Adrenal gland (tissue), 9 donors: ENCODE measurements at regions not wholly inside any gene's neighbourhood (a gene's known extent, or its start where the extent isn't known, plus 50 kb on each side); places are given as distances from the start of the nearest gene placed in this dataset.

Source experiments
- DNase-seq, 7 donors: peaks; one replicate each; pipeline ENCODE4 v3.0.0-alpha.2; 2019 to 2020
- H3K27ac ChIP-seq, 5 donors: fragments of 200-600 bp; sonication (generic) in 4 of 5; 1 replicate in 3 of 5; 2 replicates in 2 of 5; pipeline versions ENCODE4 v1.5.1 to v1.8.0; 2016 to 2020; ENCODE audit warnings: mild to moderate bottlenecking in 1 of 5
- H3K27me3 ChIP-seq: fragments of 200-600 bp; 2 replicates; pipeline ENCODE4 v1.8.0; 2021
- H3K36me3 ChIP-seq, 2 donors: fragments of 200-600 bp; replicated peaks in 1 of 2; 1 replicate in 1 of 2; 2 replicates in 1 of 2; pipeline versions ENCODE4 v1.5.1 to v1.8.0; 2018 to 2022
- H3K4me1 ChIP-seq, 2 donors: fragments of 200-600 bp; replicated peaks in 1 of 2; 1 replicate in 1 of 2; 2 replicates in 1 of 2; pipeline versions ENCODE4 v1.5.1 to v1.8.0; 2018 to 2021
- H3K4me3 ChIP-seq, 4 donors: fragments of 200-600 bp; sonication (generic) in 3 of 4; one replicate each; pipeline ENCODE4 v1.5.1; 2016 to 2018
- H3K9me3 ChIP-seq, 3 donors: fragments of 200-600 bp; sonication (generic) in 1 of 3; replicated peaks in 1 of 3; 1 replicate in 2 of 3; 2 replicates in 1 of 3; pipeline versions ENCODE4 v1.5.1 to v1.8.0; 2016 to 2021
- POLR2A ChIP-seq, 2 donors: fragments of 450-650 bp; IDR thresholded peaks; one replicate each; pipeline ENCODE4 v1.6.1; 2017; ENCODE audit warnings: antibody characterized with exemption in 2 of 2, mild to moderate bottlenecking in 2 of 2, moderate library complexity in 1 of 2
- WGBS, 4 donors: extraction: QIAGEN DNeasy Blood & Tissue Kit in 2 of 4; methylation state at CpG; one replicate each; pipeline versions ENCODE4 v1.1.5 to v1.1.7; 2013 to 2017; 5-methylcytosine and 5-hydroxymethylcytosine counted together
- intact Hi-C, 2 donors: fragments of 100-400 bp; cut with DNase I; formaldehyde crosslinking; loops; one replicate each; pipeline versions ENCODE4 v1.14.1 to v1.15.0; 2022 to 2023
- TF ChIP-seq, protein P1 (sequence below), 6 experiments: fragments of 450-650 bp in 4 of 6; fragments of 200-600 bp in 2 of 6; sonication (generic) in 1 of 6; IDR thresholded peaks; 1 replicate in 5 of 6; 2 replicates in 1 of 6; pipeline versions ENCODE4 v1.5.1 to v1.8.0; 2016 to 2021; ENCODE audit warnings: antibody characterized with exemption in 6 of 6, mild to moderate bottlenecking in 2 of 6, moderate library complexity in 1 of 6
- donor health status: healthy with polysubstance abuse.
- donor health status: Bipolar disorder and iron deficiency.
- donor health status: DM: yes; HTN: yes; CAD: no.
- donor health status: DM: no; HTN: no; CAD: no.
- donor health status: DM: no; HTN: no; CAD: no.

DNA sequence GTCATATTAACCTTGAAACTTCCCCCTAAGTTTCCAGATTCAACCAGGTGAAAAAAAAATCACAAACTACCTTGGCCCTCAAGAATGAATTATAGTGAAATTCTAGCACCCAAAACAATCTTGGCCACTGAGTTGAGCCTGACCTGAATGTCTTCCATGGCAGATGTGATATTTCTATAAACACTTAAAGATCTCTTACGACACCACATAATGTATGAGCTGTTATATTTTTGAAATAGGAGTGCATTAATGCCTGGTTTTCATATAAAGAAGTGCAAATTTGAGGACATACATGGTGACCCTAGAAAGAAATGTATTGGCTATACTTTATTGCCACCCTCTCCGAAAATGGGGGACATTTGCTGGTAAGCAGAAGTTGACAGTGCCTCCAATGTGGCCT lies 584.1 kb upstream of the KCND2 start:
- Histone ChIP-seq H3K27ac (no peak overlapping the region), H3K4me1 (no peaks in the 10 kb centered on the region), H3K9me3 (no peaks in the 10 kb centered on the region), H3K4me3 (no peak overlapping the region), H3K27me3 (no peaks in the 10 kb centered on the region), H3K36me3 (no peaks in the 10 kb centered on the region)
- WGBS, 4 donors, result 69 to 88% (median 81%) methylated on average over 2 of the region's 2 CpGs
- intact Hi-C loops, result no loop called here
- DNase-seq, result no peak
- TF ChIP-seq POLR2A (IDR thresholded peaks at IDR 0.05), result no peak
- TF ChIP-seq, protein P1, sequence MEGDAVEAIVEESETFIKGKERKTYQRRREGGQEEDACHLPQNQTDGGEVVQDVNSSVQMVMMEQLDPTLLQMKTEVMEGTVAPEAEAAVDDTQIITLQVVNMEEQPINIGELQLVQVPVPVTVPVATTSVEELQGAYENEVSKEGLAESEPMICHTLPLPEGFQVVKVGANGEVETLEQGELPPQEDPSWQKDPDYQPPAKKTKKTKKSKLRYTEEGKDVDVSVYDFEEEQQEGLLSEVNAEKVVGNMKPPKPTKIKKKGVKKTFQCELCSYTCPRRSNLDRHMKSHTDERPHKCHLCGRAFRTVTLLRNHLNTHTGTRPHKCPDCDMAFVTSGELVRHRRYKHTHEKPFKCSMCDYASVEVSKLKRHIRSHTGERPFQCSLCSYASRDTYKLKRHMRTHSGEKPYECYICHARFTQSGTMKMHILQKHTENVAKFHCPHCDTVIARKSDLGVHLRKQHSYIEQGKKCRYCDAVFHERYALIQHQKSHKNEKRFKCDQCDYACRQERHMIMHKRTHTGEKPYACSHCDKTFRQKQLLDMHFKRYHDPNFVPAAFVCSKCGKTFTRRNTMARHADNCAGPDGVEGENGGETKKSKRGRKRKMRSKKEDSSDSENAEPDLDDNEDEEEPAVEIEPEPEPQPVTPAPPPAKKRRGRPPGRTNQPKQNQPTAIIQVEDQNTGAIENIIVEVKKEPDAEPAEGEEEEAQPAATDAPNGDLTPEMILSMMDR (IDR thresholded peaks at IDR 0.05), result no peak

DNA sequence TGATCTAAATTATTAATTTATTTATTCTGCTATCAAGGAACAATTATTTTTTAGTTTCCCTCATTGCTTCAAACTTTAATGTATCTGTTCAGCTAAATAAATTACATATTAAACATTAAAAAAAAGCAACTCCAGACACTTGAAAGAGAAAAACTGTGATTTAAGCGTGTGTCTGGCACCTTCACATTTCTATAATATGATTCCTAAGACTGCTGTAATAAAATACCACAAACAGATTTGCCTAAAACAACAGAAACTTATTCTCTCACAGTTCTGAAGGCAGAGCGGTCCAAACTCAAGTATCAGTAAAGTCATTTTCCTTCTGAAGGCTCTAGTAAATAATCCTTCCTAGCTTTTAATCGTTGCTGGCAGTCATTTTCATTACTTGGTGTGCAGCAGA lies 580.4 kb upstream of the KCND2 start:
- Histone ChIP-seq H3K36me3 (no peaks in the 10 kb centered on the region), H3K27me3 (no peaks in the 10 kb centered on the region), H3K9me3 (no peaks in the 10 kb centered on the region), H3K4me1 (no peaks in the 10 kb centered on the region), H3K27ac (no peak overlapping the region), H3K4me3 (no peak overlapping the region)
- DNase-seq, result no peak
- TF ChIP-seq POLR2A (IDR thresholded peaks at IDR 0.05), result no peak
- TF ChIP-seq, protein P1 (IDR thresholded peaks at IDR 0.05), result no peak
- intact Hi-C loops, result no loop called here
- 66 to 76% (median 69%) methylated on average over 3 of the region's 3 CpGs for WGBS, 4 donors

DNA sequence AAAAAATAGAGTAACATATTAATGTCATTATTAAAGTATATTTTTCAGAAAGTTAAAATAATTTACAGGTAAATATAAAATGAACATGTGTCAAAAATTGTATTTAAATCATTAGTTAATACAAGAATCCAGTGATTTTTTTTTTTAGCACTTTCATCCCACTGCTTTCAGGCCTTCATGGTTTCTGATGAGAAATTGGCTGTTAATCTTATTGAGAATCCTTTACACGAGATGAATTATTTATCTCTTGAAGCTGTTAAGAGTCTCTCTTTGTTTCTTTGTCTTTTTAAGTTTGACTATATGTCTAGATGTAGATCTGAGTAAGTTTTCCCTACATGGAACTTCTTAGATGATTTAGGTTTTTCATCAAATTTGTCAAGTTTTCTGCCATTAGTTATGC lies 578.5 kb upstream of the KCND2 start:
- Histone ChIP-seq H3K4me1 (no peaks in the 10 kb centered on the region), H3K36me3 (no peaks in the 10 kb centered on the region), H3K4me3 (no peak overlapping the region), H3K27ac (no peak overlapping the region), H3K9me3 (no peaks in the 10 kb centered on the region), H3K27me3 (no peaks in the 10 kb centered on the region)
- no peak for TF ChIP-seq POLR2A (IDR thresholded peaks at IDR 0.05)
- TF ChIP-seq, protein P1 (IDR thresholded peaks at IDR 0.05), result no peak
- WGBS, 4 donors, result 40 to 48% (median 43%) methylated on average over 1 of the region's 1 CpG
- intact Hi-C loops, result no loop called here
- DNase-seq, result no peak

DNA sequence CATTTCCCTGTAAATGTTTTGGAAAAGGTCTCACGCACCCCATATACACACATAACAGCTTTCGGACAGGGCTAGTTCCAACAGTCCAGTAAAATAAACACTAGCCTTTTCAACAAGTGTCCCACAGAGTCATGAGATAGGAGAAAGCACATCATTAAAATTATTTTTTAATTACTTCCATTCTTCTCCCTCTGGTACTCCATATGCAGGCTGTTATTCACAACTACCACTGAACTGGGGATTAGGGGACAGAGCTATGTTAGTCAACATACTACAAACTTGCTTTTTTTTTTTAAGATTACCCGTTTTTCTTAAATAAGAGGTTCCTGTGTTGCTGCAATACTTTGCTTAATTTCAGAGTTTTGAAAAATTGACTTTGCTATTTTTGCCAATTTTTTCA lies 576.6 kb upstream of the KCND2 start:
- no peaks in the 10 kb centered on the region for H3K36me3 ChIP-seq
- intact Hi-C loops, result no loop called here
- no peaks in the 10 kb centered on the region for H3K9me3 ChIP-seq
- no peaks in the 10 kb centered on the region for H3K27me3 ChIP-seq
- H3K27ac ChIP-seq, result no peak overlapping the region
- no peak for TF ChIP-seq POLR2A (IDR thresholded peaks at IDR 0.05)
- TF ChIP-seq, protein P1 (IDR thresholded peaks at IDR 0.05), result no peak
- H3K4me1 ChIP-seq, result no peaks in the 10 kb centered on the region
- DNase-seq, result no peak
- WGBS, 4 donors, result 81 to 90% (median 82%) methylated on average over 3 of the region's 3 CpGs
- H3K4me3 ChIP-seq, result no peak overlapping the region
